ENCODE measurements at regions not wholly inside any gene's neighbourhood (a gene's known extent, or its start where the extent isn't known, plus 50 kb on each side); places are given as distances from the start of the nearest gene placed in this dataset.

- TF ChIP-seq IRF3 (IDR thresholded peaks at IDR 0.05; ENCODE audit: low read depth, low read length), result no peak
Observed at GRCh38 chr6:8170754-8171153, 68.4 kb upstream of the EEF1E1 start (continued).

- no peak overlapping the region for H3K9ac ChIP-seq
- ChIA-PET POLR2A (no interaction called here), CTCF (no interaction called here)
- H3F3A ChIP-seq (replicated peaks; ENCODE audit: insufficient read depth), result no peaks in the 10 kb centered on the region
- H3K27ac ChIP-seq (ENCODE audit: low read depth in 2 of 2, low read length in 1 of 2), result no peak overlapping the region
- no peaks in the 10 kb centered on the region for H4K20me1 ChIP-seq (ENCODE audit: insufficient read depth)
- no peaks in the 10 kb centered on the region for H3K9me2 ChIP-seq
- TF ChIP-seq RCOR1 (IDR thresholded peaks at IDR 0.05; ENCODE audit: low read length) (no peak), ZBTB33 (IDR thresholded peaks at IDR 0.05; ENCODE audit: borderline replicate concordance, low read depth) (no peak), JUND (IDR thresholded peaks at IDR 0.05) (no peak), USF1 (IDR thresholded peaks at IDR 0.05; ENCODE audit: borderline replicate concordance, low read depth) (no peak), TCF12 (IDR thresholded peaks at IDR 0.05) (no peak), EZH2phosphoT487 (IDR thresholded peaks at IDR 0.05; ENCODE audit: borderline replicate concordance, low read depth) (no peak), RAD21 (IDR thresholded peaks at IDR 0.05; ENCODE audit: low read length) (no peak), FOSL2 (IDR thresholded peaks at IDR 0.05; ENCODE audit: borderline replicate concordance, low read depth) (no peak), YY1 (IDR thresholded peaks at IDR 0.05; ENCODE audit: low read depth) (no peak), RFX5 (IDR thresholded peaks at IDR 0.05; ENCODE audit: low read length) (no peak), REST (IDR thresholded peaks at IDR 0.05; ENCODE audit: low read depth, low read length) (no peak), CTCF (IDR thresholded peaks at IDR 0.05) (no peak; the same call in 1 of the 2 replicates), RXRA (IDR thresholded peaks at IDR 0.05; ENCODE audit: borderline replicate concordance, low read depth) (no peak), SMC3 (IDR thresholded peaks at IDR 0.05; ENCODE audit: low read depth, low read length) (no peak), POLR2AphosphoS5 (IDR thresholded peaks at IDR 0.05; ENCODE audit: low read depth, low read length) (no peak), TEAD4 (IDR thresholded peaks at IDR 0.05; ENCODE audit: borderline replicate concordance, insufficient read depth) (no peak), MAX (IDR thresholded peaks at IDR 0.05; ENCODE audit: low read depth) (no peak), GATA2 (CRISPR knock-in tag; IDR thresholded peaks at IDR 0.05) (no peak)
- H3K4me1 ChIP-seq (ENCODE audit: control insufficient read depth in 1 of 2, insufficient read depth in 2 of 2, low read depth in 1 of 2, low read length in 1 of 2), result no peaks in the 10 kb centered on the region
- no peak overlapping the region for H3K4me2 ChIP-seq
- H3K79me2 ChIP-seq (ENCODE audit: insufficient read depth), result no peaks in the 10 kb centered on the region
- H3K9me3 ChIP-seq, result no peaks in the 10 kb centered on the region
- WGBS (ENCODE audit: low lambda C conversion rate), result 74% methylated on average over 3 of the region's 3 CpGs
- no peak overlapping the region for H3K4me3 ChIP-seq (ENCODE audit: low read depth in 2 of 2, low read length in 1 of 2)
- DNase-seq, result no peak
- H3K27me3 ChIP-seq (ENCODE audit: insufficient read depth), result no peaks in the 10 kb centered on the region
- H3K36me3 ChIP-seq (replicated peaks in 1 of 2; ENCODE audit: control insufficient read depth in 1 of 2, insufficient read depth in 2 of 2, low read length in 1 of 2), result no peaks in the 10 kb centered on the region
- no peak overlapping the region for H2AFZ ChIP-seq (ENCODE audit: low read depth)
Observed at GRCh38 chr6:8170245-8170644, 67.9 kb upstream of the EEF1E1 start.
